ENCODE measurements at regions not wholly inside any gene's neighbourhood (a gene's known extent, or its start where the extent isn't known, plus 50 kb on each side); places are given as distances from the start of the nearest gene placed in this dataset.

DNA sequence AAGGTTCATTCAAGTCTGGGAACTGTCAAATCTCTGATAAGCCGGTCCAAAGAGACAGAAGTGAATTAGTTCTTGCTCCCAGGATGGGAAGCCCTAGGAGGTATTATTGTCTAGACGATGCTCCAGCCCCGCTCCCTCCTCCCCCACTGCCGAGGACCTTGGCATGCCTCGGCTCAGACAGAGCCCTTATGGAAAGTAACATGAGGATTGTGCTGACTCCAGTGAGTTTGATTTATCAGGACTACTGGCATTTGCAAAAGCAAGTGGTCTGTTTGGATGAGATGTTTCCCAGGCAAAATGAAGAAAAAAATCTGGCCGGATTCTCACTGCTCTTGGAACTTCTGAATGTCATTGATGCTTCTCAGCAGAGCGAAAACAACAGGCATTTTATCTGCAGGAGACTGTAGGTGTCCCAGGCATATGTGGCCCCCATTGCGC, 341.0 kb downstream of the ETS1 start:
- H3K9me3 ChIP-seq (ENCODE audit: low read length): no peaks in the 10 kb centered on the region
- no peaks in the 10 kb centered on the region for H3K9me2 ChIP-seq (ENCODE audit: insufficient read depth, low read length)
- H3K9ac ChIP-seq (ENCODE audit: low read length): no peak overlapping the region
- no peak overlapping the region for H3K4me2 ChIP-seq (ENCODE audit: low read length)
- H3K27me3 ChIP-seq (ENCODE audit: insufficient read depth, low read depth, low read length): no peaks in the 10 kb centered on the region
- no peaks in the 10 kb centered on the region for H3F3A ChIP-seq (ENCODE audit: insufficient read depth, low read length, poor library complexity, severe bottlenecking)
- no peaks in the 10 kb centered on the region for H3K79me2 ChIP-seq (replicated peaks; ENCODE audit: insufficient read depth, low read length)
- no peak for TF ChIP-seq EZH2 (IDR thresholded peaks at IDR 0.05; ENCODE audit: borderline replicate concordance, insufficient read depth, low read length, poor library complexity, severe bottlenecking)
- no peak for TF ChIP-seq EP300 (conservative IDR thresholded peaks at IDR 0.05; ENCODE audit: poor library complexity, severe bottlenecking)
- TF ChIP-seq MXI1 (conservative IDR thresholded peaks at IDR 0.05; ENCODE audit: poor library complexity, severe bottlenecking): no peak
- TF ChIP-seq, protein P1, sequence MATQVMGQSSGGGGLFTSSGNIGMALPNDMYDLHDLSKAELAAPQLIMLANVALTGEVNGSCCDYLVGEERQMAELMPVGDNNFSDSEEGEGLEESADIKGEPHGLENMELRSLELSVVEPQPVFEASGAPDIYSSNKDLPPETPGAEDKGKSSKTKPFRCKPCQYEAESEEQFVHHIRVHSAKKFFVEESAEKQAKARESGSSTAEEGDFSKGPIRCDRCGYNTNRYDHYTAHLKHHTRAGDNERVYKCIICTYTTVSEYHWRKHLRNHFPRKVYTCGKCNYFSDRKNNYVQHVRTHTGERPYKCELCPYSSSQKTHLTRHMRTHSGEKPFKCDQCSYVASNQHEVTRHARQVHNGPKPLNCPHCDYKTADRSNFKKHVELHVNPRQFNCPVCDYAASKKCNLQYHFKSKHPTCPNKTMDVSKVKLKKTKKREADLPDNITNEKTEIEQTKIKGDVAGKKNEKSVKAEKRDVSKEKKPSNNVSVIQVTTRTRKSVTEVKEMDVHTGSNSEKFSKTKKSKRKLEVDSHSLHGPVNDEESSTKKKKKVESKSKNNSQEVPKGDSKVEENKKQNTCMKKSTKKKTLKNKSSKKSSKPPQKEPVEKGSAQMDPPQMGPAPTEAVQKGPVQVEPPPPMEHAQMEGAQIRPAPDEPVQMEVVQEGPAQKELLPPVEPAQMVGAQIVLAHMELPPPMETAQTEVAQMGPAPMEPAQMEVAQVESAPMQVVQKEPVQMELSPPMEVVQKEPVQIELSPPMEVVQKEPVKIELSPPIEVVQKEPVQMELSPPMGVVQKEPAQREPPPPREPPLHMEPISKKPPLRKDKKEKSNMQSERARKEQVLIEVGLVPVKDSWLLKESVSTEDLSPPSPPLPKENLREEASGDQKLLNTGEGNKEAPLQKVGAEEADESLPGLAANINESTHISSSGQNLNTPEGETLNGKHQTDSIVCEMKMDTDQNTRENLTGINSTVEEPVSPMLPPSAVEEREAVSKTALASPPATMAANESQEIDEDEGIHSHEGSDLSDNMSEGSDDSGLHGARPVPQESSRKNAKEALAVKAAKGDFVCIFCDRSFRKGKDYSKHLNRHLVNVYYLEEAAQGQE (IDR thresholded peaks at IDR 0.05; ENCODE audit: borderline replicate concordance): no peak
- no peak for TF ChIP-seq SMC3 (conservative IDR thresholded peaks at IDR 0.05; ENCODE audit: poor library complexity)
- no peak for TF ChIP-seq POLR2AphosphoS5 (IDR thresholded peaks at IDR 0.05)
- TF ChIP-seq, protein P2, sequence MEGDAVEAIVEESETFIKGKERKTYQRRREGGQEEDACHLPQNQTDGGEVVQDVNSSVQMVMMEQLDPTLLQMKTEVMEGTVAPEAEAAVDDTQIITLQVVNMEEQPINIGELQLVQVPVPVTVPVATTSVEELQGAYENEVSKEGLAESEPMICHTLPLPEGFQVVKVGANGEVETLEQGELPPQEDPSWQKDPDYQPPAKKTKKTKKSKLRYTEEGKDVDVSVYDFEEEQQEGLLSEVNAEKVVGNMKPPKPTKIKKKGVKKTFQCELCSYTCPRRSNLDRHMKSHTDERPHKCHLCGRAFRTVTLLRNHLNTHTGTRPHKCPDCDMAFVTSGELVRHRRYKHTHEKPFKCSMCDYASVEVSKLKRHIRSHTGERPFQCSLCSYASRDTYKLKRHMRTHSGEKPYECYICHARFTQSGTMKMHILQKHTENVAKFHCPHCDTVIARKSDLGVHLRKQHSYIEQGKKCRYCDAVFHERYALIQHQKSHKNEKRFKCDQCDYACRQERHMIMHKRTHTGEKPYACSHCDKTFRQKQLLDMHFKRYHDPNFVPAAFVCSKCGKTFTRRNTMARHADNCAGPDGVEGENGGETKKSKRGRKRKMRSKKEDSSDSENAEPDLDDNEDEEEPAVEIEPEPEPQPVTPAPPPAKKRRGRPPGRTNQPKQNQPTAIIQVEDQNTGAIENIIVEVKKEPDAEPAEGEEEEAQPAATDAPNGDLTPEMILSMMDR (IDR thresholded peaks at IDR 0.05; ENCODE audit: poor library complexity, severe bottlenecking): no peak
- no peak for TF ChIP-seq RAD21 (conservative IDR thresholded peaks at IDR 0.05)
- TF ChIP-seq TAF1 (IDR thresholded peaks at IDR 0.05; ENCODE audit: low read depth): no peak
- no peak overlapping the region for H3K4me3 ChIP-seq (ENCODE audit: low read length)
- no peaks in the 10 kb centered on the region for H3K36me3 ChIP-seq (ENCODE audit: insufficient read depth, low read length)
- H2AFZ ChIP-seq (ENCODE audit: low read depth, low read length): no peak overlapping the region
- H4K20me1 ChIP-seq (ENCODE audit: insufficient read depth): no peaks in the 10 kb centered on the region
- H3K27ac ChIP-seq (ENCODE audit: low read length): no peak overlapping the region

DNA sequence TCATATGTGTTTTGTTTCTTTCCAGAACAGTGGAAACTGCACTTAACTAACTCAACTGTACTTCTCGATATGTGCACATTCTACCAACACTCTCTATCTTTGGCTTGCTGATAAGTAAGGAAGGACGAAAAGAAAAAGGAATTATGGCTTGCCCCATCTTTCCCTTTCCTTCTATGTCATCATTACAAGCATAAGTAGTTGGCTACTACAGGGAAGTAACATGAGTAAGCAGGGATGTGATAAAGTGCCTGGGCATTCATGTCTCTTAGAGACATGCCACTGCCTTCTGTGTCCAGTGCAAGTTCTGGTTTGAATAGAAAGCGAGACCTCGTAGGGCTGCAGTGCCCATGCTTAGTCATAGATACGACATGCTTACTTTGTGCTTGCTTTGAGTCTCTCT, 342.5 kb downstream of the ETS1 start:
- Histone ChIP-seq H3K27ac (ENCODE audit: low read length) (no peak overlapping the region), H3K9ac (ENCODE audit: low read length) (no peak overlapping the region), H4K20me1 (ENCODE audit: insufficient read depth) (no peaks in the 10 kb centered on the region), H2AFZ (ENCODE audit: low read depth, low read length) (no peak overlapping the region), H3K27me3 (ENCODE audit: insufficient read depth, low read depth, low read length) (no peaks in the 10 kb centered on the region), H3K79me2 (replicated peaks; ENCODE audit: insufficient read depth, low read length) (no peaks in the 10 kb centered on the region), H3F3A (ENCODE audit: insufficient read depth, low read length, poor library complexity, severe bottlenecking) (no peaks in the 10 kb centered on the region), H3K36me3 (ENCODE audit: insufficient read depth, low read length) (no peaks in the 10 kb centered on the region), H3K9me2 (ENCODE audit: insufficient read depth, low read length) (no peaks in the 10 kb centered on the region), H3K4me2 (ENCODE audit: low read length) (no peak overlapping the region), H3K4me3 (ENCODE audit: low read length) (no peak overlapping the region), H3K9me3 (ENCODE audit: low read length) (no peaks in the 10 kb centered on the region)
- TF ChIP-seq MXI1 (conservative IDR thresholded peaks at IDR 0.05; ENCODE audit: poor library complexity, severe bottlenecking): no peak

DNA sequence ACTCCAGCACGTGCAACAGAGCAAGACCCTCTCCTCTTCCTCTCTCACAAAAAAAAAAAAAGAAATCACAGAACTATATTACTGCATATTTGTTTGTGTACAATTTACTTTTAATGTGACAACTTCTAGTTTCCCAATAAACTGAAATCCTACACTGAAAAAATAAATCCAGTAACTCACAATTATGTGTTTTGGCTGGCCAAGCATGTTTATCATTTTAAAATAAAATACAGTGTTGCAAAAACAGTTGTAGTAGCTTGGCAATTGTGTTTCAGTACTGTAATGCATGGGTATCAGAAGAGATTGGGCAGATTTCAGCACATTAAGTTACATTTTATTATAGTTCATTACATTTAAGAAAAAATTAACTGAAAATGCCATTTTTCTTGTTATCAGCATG, 344.9 kb downstream of the ETS1 start:
- no peaks in the 10 kb centered on the region for H3K9me2 ChIP-seq (ENCODE audit: insufficient read depth, low read length)
- H3K27me3 ChIP-seq (ENCODE audit: insufficient read depth, low read depth, low read length): no peaks in the 10 kb centered on the region
- H3K27ac ChIP-seq (ENCODE audit: low read length): no peak overlapping the region
- H3F3A ChIP-seq (ENCODE audit: insufficient read depth, low read length, poor library complexity, severe bottlenecking): no peaks in the 10 kb centered on the region
- H3K4me3 ChIP-seq (ENCODE audit: low read length): no peak overlapping the region
- H3K4me2 ChIP-seq (ENCODE audit: low read length): no peak overlapping the region
- no peak overlapping the region for H2AFZ ChIP-seq (ENCODE audit: low read depth, low read length)
- TF ChIP-seq EP300 (conservative IDR thresholded peaks at IDR 0.05; ENCODE audit: poor library complexity, severe bottlenecking) (no peak), RAD21 (conservative IDR thresholded peaks at IDR 0.05) (no peak), MXI1 (conservative IDR thresholded peaks at IDR 0.05; ENCODE audit: poor library complexity, severe bottlenecking) (no peak), EZH2 (IDR thresholded peaks at IDR 0.05; ENCODE audit: borderline replicate concordance, insufficient read depth, low read length, poor library complexity, severe bottlenecking) (no peak), SMC3 (conservative IDR thresholded peaks at IDR 0.05; ENCODE audit: poor library complexity) (no peak), TAF1 (IDR thresholded peaks at IDR 0.05; ENCODE audit: low read depth) (no peak), POLR2AphosphoS5 (IDR thresholded peaks at IDR 0.05) (no peak)
- TF ChIP-seq, protein P1 (IDR thresholded peaks at IDR 0.05; ENCODE audit: borderline replicate concordance): no peak
- TF ChIP-seq, protein P2 (IDR thresholded peaks at IDR 0.05; ENCODE audit: poor library complexity, severe bottlenecking): no peak
- H3K79me2 ChIP-seq (replicated peaks; ENCODE audit: insufficient read depth, low read length): no peaks in the 10 kb centered on the region
- no peaks in the 10 kb centered on the region for H4K20me1 ChIP-seq (ENCODE audit: insufficient read depth)
- no peaks in the 10 kb centered on the region for H3K36me3 ChIP-seq (ENCODE audit: insufficient read depth, low read length)
- H3K9ac ChIP-seq (ENCODE audit: low read length): no peak overlapping the region
- no peaks in the 10 kb centered on the region for H3K9me3 ChIP-seq (ENCODE audit: low read length)
